IMR-90 (cell line): ENCODE measurements at regions not wholly inside any gene's neighbourhood (a gene's known extent, or its start where the extent isn't known, plus 50 kb on each side); places are given as distances from the start of the nearest gene placed in this dataset.

Experiments
- ATAC-seq: fragments of 200-7000 bp; cut with Tn5 transposase; 2 replicates; pipeline ENCODE4 v1.9.1; 2020; ENCODE audit warnings: low read depth, mild to moderate bottlenecking, moderate library complexity
- BruUV-seq: library from RNA; stranded (reverse); fragments of 400-500 nt; replicated peaks from 2 replicates; lab custom pipeline; 2021; lab: Mats Ljungman, UMichigan
- CTCF ChIA-PET: fragments of 300-600 bp; formaldehyde crosslinking; extraction: SDS; loops from one replicate; lab custom pipeline; 2021; ENCODE audit warnings: antibody characterized with exemption; lab: Yijun Ruan, JAX
- POLR2A ChIA-PET: fragments of 300-600 bp; sonication (Branson Sonifier 250); formaldehyde crosslinking; loops from one replicate; lab custom pipeline; 2022; ENCODE audit warnings: antibody characterized with exemption; ENCODE audit not compliant: unreplicated experiment; lab: Charles Lee
- DNase-seq: peaks from one replicate; pipeline ENCODE4 v3.0.0; 2013
- H2AFZ ChIP-seq: replicated peaks from 2 replicates; pipeline ENCODE3; 2013; ENCODE audit warnings: low read length, mild to moderate bottlenecking; ENCODE audit not compliant: poor library complexity
- H2AK5ac ChIP-seq: 2 replicates; pipeline ENCODE4 v1.6.1; 2013; ENCODE audit warnings: low read depth, low read length, inconsistent platforms
- H2AK9ac ChIP-seq: replicated peaks from 2 replicates; pipeline ENCODE3; 2013; ENCODE audit warnings: mild to moderate bottlenecking, low read depth, low read length, moderate library complexity; ENCODE audit not compliant: poor library complexity
- H2BK120ac ChIP-seq: 2 replicates; pipeline ENCODE4 v1.6.1; 2013; ENCODE audit warnings: low read depth, low read length, inconsistent platforms
- H2BK15ac ChIP-seq: 3 replicates; pipeline ENCODE4 v1.6.1; 2013; ENCODE audit warnings: low read depth, low read length, inconsistent platforms
- H2BK20ac ChIP-seq: 2 replicates; pipeline ENCODE4 v1.6.1; 2013; ENCODE audit warnings: low read depth, mild to moderate bottlenecking, inconsistent platforms, low read length, moderate library complexity
- H2BK5ac ChIP-seq: 2 replicates; pipeline ENCODE4 v1.6.1; 2013; ENCODE audit warnings: mild to moderate bottlenecking, low read depth, low read length, inconsistent platforms; ENCODE audit not compliant: poor library complexity, severe bottlenecking
- H3K14ac ChIP-seq: replicated peaks from 2 replicates; pipeline ENCODE4 v1.6.1; 2013; ENCODE audit warnings: low read depth, low read length, inconsistent platforms
- H3K18ac ChIP-seq: 2 replicates; pipeline ENCODE4 v1.6.1; 2013; ENCODE audit warnings: low read depth, low read length, control low read depth
- H3K23ac ChIP-seq: 2 replicates; pipeline ENCODE4 v1.6.1; 2013; ENCODE audit warnings: low read depth, low read length, inconsistent platforms
- H3K27ac ChIP-seq: 2 replicates; pipeline ENCODE4 v1.5.1; 2013; ENCODE audit warnings: mild to moderate bottlenecking, control low read depth, low read length; ENCODE audit not compliant: insufficient read depth
- H3K27me3 ChIP-seq: 2 replicates; pipeline ENCODE4 v1.6.1; 2013; ENCODE audit warnings: low read length; ENCODE audit not compliant: control insufficient read depth, insufficient read depth
- H3K36me3 ChIP-seq: 2 replicates; pipeline ENCODE4 v1.6.1; 2013; ENCODE audit warnings: low read length, mixed read lengths; ENCODE audit not compliant: control insufficient read depth, insufficient read depth
- H3K4ac ChIP-seq: 2 replicates; pipeline ENCODE4 v1.6.1; 2013; ENCODE audit warnings: low read depth, low read length, inconsistent platforms
- H3K4me1 ChIP-seq: 2 replicates; pipeline ENCODE4 v1.6.1; 2013; ENCODE audit warnings: low read length, mixed read lengths; ENCODE audit not compliant: control insufficient read depth, insufficient read depth
- H3K4me2 ChIP-seq: 2 replicates; pipeline ENCODE4 v1.6.1; 2013; ENCODE audit warnings: low read depth, mild to moderate bottlenecking, control low read depth, low read length, moderate library complexity
- H3K4me3 ChIP-seq: 2 replicates; pipeline ENCODE4 v1.5.1; 2013; ENCODE audit warnings: low read depth, mild to moderate bottlenecking, control low read depth, low read length, moderate library complexity; ENCODE audit not compliant: insufficient read depth
- H3K56ac ChIP-seq: 2 replicates; pipeline ENCODE4 v1.6.1; 2013; ENCODE audit warnings: low read length, inconsistent platforms; ENCODE audit not compliant: insufficient read depth; ENCODE audit errors: extremely low read depth
- H3K79me1 ChIP-seq, 2 experiments: 2 replicates each; pipeline ENCODE4 v1.6.1; 2013; ENCODE audit warnings: low read length in 2 of 2, inconsistent platforms in 1 of 2, low read depth in 1 of 2
- H3K9ac ChIP-seq: 2 replicates; pipeline ENCODE4 v1.6.1; 2013; ENCODE audit warnings: low read depth, low read length, control low read depth
- H3K9me1 ChIP-seq: 2 replicates; pipeline ENCODE4 v1.6.1; 2013; ENCODE audit warnings: low read length, inconsistent platforms; ENCODE audit not compliant: insufficient read depth
- H3K9me3 ChIP-seq: 2 replicates; pipeline ENCODE4 v1.6.1; 2013; ENCODE audit warnings: low read length; ENCODE audit not compliant: control insufficient read depth, insufficient read depth
- H4K20me1 ChIP-seq: 2 replicates; pipeline ENCODE4 v1.6.1; 2013; ENCODE audit warnings: low read length, inconsistent platforms; ENCODE audit not compliant: insufficient read depth
- H4K5ac ChIP-seq: 2 replicates; pipeline ENCODE4 v1.6.1; 2013; ENCODE audit warnings: mild to moderate bottlenecking, low read depth, low read length, control low read depth
- H4K8ac ChIP-seq, 2 experiments: 2 replicates each; pipeline ENCODE4 v1.6.1; 2013; ENCODE audit warnings: low read depth in 2 of 2, low read length in 2 of 2, control low read depth in 1 of 2, inconsistent platforms in 1 of 2
- H4K91ac ChIP-seq: 2 replicates; pipeline ENCODE4 v1.6.1; 2013; ENCODE audit warnings: low read depth, low read length, inconsistent platforms; ENCODE audit not compliant: insufficient read depth
- BHLHE40 ChIP-seq: fragments of 150-350 bp; IDR thresholded peaks from 2 replicates; pipeline ENCODE4 v1.6.1; 2016; ENCODE audit warnings: mild to moderate bottlenecking, low read depth, low read length
- CEBPB ChIP-seq: IDR thresholded peaks from 2 replicates; pipeline ENCODE4 v1.6.1; 2012; ENCODE audit warnings: low read depth, low read length, improper control_type of control experiment
- FOS ChIP-seq: fragments of 150-350 bp; IDR thresholded peaks from 2 replicates; pipeline ENCODE4 v1.6.1; 2016; ENCODE audit warnings: low read depth, low read length
- MAZ ChIP-seq: IDR thresholded peaks from 2 replicates; pipeline ENCODE4 v1.6.1; 2012; ENCODE audit warnings: low read depth, mild to moderate bottlenecking, low read length, improper control_type of control experiment, moderate library complexity, borderline replicate concordance
- POLR2A ChIP-seq: IDR thresholded peaks from 2 replicates; pipeline ENCODE4 v1.6.1; 2012; ENCODE audit warnings: mild to moderate bottlenecking, low read depth, low read length
- RAD21 ChIP-seq: IDR thresholded peaks from 2 replicates; pipeline ENCODE4 v1.6.1; 2012; ENCODE audit warnings: low read length, improper control_type of control experiment
- RCOR1 ChIP-seq: IDR thresholded peaks from 2 replicates; pipeline ENCODE4 v1.6.1; 2012; ENCODE audit warnings: mild to moderate bottlenecking, low read length, improper control_type of control experiment; ENCODE audit not compliant: insufficient replicate concordance
- SMC3 ChIP-seq: fragments of 150-350 bp; IDR thresholded peaks from 2 replicates; pipeline ENCODE4 v1.6.1; 2016; ENCODE audit warnings: low read depth, mild to moderate bottlenecking, antibody characterized with exemption, low read length, moderate library complexity
- WGBS, 2 experiments: methylation state at CpG; one replicate each; pipeline versions ENCODE4 v1.1.5 to v1.1.7; 2013; ENCODE audit warnings: missing lambda C conversion rate in 2 of 2; ENCODE audit not compliant: insufficient read length in 1 of 2; ENCODE audit errors: extremely low coverage in 2 of 2; 5-methylcytosine and 5-hydroxymethylcytosine counted together
- dilution Hi-C: fragments of 300-500 bp; cut with HindIII; formaldehyde crosslinking; loops from one replicate; pipeline ENCODE4 v1.14.3; 2018; ENCODE audit warnings: low sequenced_read_pairs; ENCODE audit not compliant: unreplicated experiment
- in situ Hi-C: fragments of 300-500 bp; cut with MboI; formaldehyde crosslinking; loops from 3 replicates; pipeline ENCODE4 v1.14.3; 2019; ENCODE audit warnings: low sequenced_read_pairs, inconsistent platforms, mixed read lengths
- intact Hi-C: fragments of 100-400 bp; cut with micrococcal nuclease; formaldehyde crosslinking; loops from 2 replicates; pipeline ENCODE4 v1.10.0; 2022
- TF ChIP-seq, protein P1 (sequence below): fragments of 150-350 bp; IDR thresholded peaks from 2 replicates; pipeline ENCODE4 v1.6.1; 2017; ENCODE audit warnings: mild to moderate bottlenecking, antibody characterized with exemption, low read length, low read depth

GRCh38 chr2:204022550-204022949 is 86.0 kb downstream of the ICOS start:
- Histone ChIP-seq H3K4ac (no peak overlapping the region), H3K36me3 (no peaks in the 10 kb centered on the region), H2BK5ac (no peak overlapping the region), H2AFZ (no peak overlapping the region), H3K79me1 (no peaks in the 10 kb centered on the region), H3K27ac (no peak overlapping the region), H4K5ac (no peak overlapping the region), H4K20me1 (no peaks in the 10 kb centered on the region), H4K91ac (no peak overlapping the region), H3K4me3 (no peak overlapping the region), H2BK20ac (no peak overlapping the region), H3K9me1 (no peaks in the 10 kb centered on the region), H3K18ac (no peak overlapping the region), H3K9me3 (no peaks in the 10 kb centered on the region), H3K9ac (no peak overlapping the region), H3K4me1 (no peaks in the 10 kb centered on the region), H2BK15ac (no peak overlapping the region), H4K8ac (no peak overlapping the region), H3K14ac (no peak overlapping the region), H2AK5ac (no peak overlapping the region), H2BK120ac (no peak overlapping the region), H3K56ac (no peak overlapping the region), H3K23ac (no peak overlapping the region), H3K27me3 (peaks cover 11% of the 10 kb centered on the region), H3K4me2 (no peak overlapping the region), H2AK9ac (no peak overlapping the region)
- TF ChIP-seq CEBPB = no peak
- TF ChIP-seq SMC3 = no peak
- no peak for TF ChIP-seq FOS
- TF ChIP-seq RAD21 = no peak
- TF ChIP-seq, protein P1, sequence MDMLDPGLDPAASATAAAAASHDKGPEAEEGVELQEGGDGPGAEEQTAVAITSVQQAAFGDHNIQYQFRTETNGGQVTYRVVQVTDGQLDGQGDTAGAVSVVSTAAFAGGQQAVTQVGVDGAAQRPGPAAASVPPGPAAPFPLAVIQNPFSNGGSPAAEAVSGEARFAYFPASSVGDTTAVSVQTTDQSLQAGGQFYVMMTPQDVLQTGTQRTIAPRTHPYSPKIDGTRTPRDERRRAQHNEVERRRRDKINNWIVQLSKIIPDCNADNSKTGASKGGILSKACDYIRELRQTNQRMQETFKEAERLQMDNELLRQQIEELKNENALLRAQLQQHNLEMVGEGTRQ = no peak
- TF ChIP-seq POLR2A = no peak
- TF ChIP-seq MAZ = no peak
- no peak for TF ChIP-seq RCOR1
- no peak for TF ChIP-seq BHLHE40
- ATAC-seq = no peak
- ChIA-PET CTCF (no interaction called here), POLR2A (no interaction called here)
- BruUV-seq = no TSS peak
- dilution Hi-C loops = no loop called here
- WGBS, 2 experiments = no CpG with 5 or more reads among the region's 5 CpGs
- no peak for DNase-seq
- in situ Hi-C loops = no loop called here
- intact Hi-C loops = loop anchor here (5.0 kb wide), 1 partner anchor 1925 kb away; no protein-coding TSS in a partner anchor
